ENCODE measurements at regions not wholly inside any gene's neighbourhood (a gene's known extent, or its start where the extent isn't known, plus 50 kb on each side); places are given as distances from the start of the nearest gene placed in this dataset.
A peak's percentile ranks its signal among the peaks of the same experiment; 100 is the strongest.

DNA sequence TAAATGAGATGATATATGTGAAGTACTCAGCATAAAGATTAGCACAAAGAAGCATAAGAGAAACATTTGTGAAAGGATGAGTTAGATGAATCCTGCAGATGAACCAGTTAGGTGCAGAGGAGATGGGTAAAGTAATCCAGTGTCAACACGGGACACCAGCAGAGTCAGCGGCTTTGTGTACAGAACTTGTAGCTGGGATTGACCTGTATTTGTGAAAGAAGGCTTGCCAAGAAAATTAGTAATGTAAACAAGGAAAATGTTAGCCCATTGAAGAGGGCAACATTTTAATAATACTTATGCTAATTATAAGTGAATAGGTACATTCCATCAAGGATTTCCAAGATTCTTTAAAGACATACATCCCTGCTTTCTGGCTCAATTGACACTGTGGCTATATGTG lies 255.7 kb downstream of the PTEN start:
- no peak overlapping the region for H3K4me3 ChIP-seq (ENCODE audit: low read length)
- H3K9me3 ChIP-seq (ENCODE audit: insufficient read depth, low read length): no peaks in the 10 kb centered on the region
- H3K79me2 ChIP-seq (ENCODE audit: low read length): no peaks in the 10 kb centered on the region
- TF ChIP-seq EZH2phosphoT487 (IDR thresholded peaks at IDR 0.05; ENCODE audit: low read depth): no peak
- TF ChIP-seq, protein P1, sequence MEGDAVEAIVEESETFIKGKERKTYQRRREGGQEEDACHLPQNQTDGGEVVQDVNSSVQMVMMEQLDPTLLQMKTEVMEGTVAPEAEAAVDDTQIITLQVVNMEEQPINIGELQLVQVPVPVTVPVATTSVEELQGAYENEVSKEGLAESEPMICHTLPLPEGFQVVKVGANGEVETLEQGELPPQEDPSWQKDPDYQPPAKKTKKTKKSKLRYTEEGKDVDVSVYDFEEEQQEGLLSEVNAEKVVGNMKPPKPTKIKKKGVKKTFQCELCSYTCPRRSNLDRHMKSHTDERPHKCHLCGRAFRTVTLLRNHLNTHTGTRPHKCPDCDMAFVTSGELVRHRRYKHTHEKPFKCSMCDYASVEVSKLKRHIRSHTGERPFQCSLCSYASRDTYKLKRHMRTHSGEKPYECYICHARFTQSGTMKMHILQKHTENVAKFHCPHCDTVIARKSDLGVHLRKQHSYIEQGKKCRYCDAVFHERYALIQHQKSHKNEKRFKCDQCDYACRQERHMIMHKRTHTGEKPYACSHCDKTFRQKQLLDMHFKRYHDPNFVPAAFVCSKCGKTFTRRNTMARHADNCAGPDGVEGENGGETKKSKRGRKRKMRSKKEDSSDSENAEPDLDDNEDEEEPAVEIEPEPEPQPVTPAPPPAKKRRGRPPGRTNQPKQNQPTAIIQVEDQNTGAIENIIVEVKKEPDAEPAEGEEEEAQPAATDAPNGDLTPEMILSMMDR (IDR thresholded peaks at IDR 0.05; ENCODE audit: low read depth, low read length): no peak
- H2AFZ ChIP-seq (ENCODE audit: low read depth, low read length): no peak overlapping the region
- H3K27me3 ChIP-seq (ENCODE audit: low read depth, low read length): peaks cover 8% of the 10 kb centered on the region; the same call in 1 of the 2 replicates
- no peak overlapping the region for H3K9ac ChIP-seq (ENCODE audit: low read length)
- no peak overlapping the region for H3K27ac ChIP-seq (ENCODE audit: low read length)
- no peaks in the 10 kb centered on the region for H4K20me1 ChIP-seq (ENCODE audit: insufficient read depth, low read length)
- no peaks in the 10 kb centered on the region for H3K36me3 ChIP-seq (replicated peaks; ENCODE audit: low read depth, low read length)
- H3K4me2 ChIP-seq (ENCODE audit: low read length): no peak overlapping the region
- H3K4me1 ChIP-seq (ENCODE audit: low read length): peaks cover 45% of the 10 kb centered on the region

DNA sequence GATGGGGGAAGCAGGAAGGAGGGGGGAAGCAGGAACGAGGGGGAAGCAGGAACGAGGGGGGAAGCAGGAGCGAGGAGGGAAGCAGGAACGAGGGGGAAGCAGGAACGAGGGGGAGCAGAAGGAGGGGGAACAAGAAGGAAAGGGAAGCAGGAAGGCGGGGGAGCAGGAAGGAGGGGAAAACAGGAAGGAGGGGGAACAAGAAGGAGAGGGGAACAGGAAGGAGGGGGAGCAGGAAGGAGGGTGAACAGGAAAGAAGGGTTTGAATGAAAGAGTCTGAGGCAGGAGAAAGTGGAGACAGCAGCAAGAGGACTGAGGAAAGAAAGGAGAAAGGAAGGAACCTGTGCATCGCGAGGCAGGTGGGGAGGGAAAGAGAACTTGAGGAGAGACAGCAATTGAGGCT lies 256.6 kb downstream of the PTEN start:
- Histone ChIP-seq H3K36me3 (replicated peaks; ENCODE audit: low read depth, low read length) (no peaks in the 10 kb centered on the region), H3K27ac (ENCODE audit: low read length) (no peak overlapping the region), H3K79me2 (ENCODE audit: low read length) (no peaks in the 10 kb centered on the region), H4K20me1 (ENCODE audit: insufficient read depth, low read length) (no peaks in the 10 kb centered on the region), H3K4me1 (ENCODE audit: low read length) (peaks cover 40% of the 10 kb centered on the region), H3K4me2 (ENCODE audit: low read length) (peak overlapping the region; percentile 40), H2AFZ (ENCODE audit: low read depth, low read length) (no peak overlapping the region), H3K27me3 (ENCODE audit: low read depth, low read length) (peaks cover 8% of the 10 kb centered on the region; the same call in 1 of the 2 replicates), H3K9ac (ENCODE audit: low read length) (no peak overlapping the region), H3K9me3 (ENCODE audit: insufficient read depth, low read length) (no peaks in the 10 kb centered on the region), H3K4me3 (ENCODE audit: low read length) (peak overlapping the region; percentile 32)
- TF ChIP-seq, protein P1 (IDR thresholded peaks at IDR 0.05; ENCODE audit: low read depth, low read length): no peak
- TF ChIP-seq EZH2phosphoT487 (IDR thresholded peaks at IDR 0.05; ENCODE audit: low read depth): no peak

DNA sequence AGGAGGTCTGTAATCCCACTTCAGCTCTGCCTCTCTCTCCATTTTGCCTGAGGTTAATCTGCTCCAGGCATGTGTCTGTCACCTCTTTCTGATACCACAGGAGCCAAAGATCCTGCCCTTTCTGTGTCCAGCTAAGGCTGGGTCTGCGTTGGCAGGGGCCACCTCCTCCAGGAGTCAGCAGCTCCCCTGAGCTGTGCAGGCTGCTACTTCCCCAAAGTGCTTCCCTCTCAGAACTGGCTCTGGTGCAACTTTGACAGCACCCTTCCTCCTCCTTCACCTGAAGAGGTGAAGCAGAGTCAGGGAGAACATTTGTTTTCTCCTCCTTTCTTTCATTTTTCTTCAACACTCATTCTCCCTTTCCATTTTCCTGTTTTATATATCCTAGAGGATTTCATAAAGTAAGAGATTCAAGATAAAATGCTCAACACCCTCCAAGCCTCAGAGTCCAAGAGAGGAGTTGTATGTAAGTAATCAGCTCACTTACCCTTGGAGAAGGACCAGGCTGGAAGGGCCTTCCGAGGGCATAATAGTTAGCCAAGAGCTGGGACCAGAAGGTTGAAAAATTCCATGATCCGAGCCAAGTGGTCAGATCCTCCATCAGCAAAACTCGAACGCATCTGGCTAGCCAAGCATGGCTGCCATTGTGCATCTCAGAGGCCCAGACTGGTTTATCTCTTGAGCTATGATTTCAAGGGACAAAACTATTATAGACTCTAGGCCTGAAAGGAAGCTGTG lies 257.3 kb downstream of the PTEN start:
- no peaks in the 10 kb centered on the region for H3K36me3 ChIP-seq (replicated peaks; ENCODE audit: low read depth, low read length)
- H2AFZ ChIP-seq (ENCODE audit: low read depth, low read length): no peak overlapping the region
- no peak for TF ChIP-seq EZH2phosphoT487 (IDR thresholded peaks at IDR 0.05; ENCODE audit: low read depth)
- TF ChIP-seq, protein P1 (IDR thresholded peaks at IDR 0.05; ENCODE audit: low read depth, low read length): no peak
- H3K79me2 ChIP-seq (ENCODE audit: low read length): no peaks in the 10 kb centered on the region
- H3K4me3 ChIP-seq (ENCODE audit: low read length): no peak overlapping the region
- H3K27ac ChIP-seq (ENCODE audit: low read length): no peak overlapping the region
- no peak overlapping the region for H3K9ac ChIP-seq (ENCODE audit: low read length)
- no peaks in the 10 kb centered on the region for H4K20me1 ChIP-seq (ENCODE audit: insufficient read depth, low read length)
- peaks cover 40% of the 10 kb centered on the region for H3K4me1 ChIP-seq (ENCODE audit: low read length)
- peaks cover 7% of the 10 kb centered on the region; the same call in 1 of the 2 replicates for H3K27me3 ChIP-seq (ENCODE audit: low read depth, low read length)
- peak overlapping the region; percentile 40 for H3K4me2 ChIP-seq (ENCODE audit: low read length)
- no peaks in the 10 kb centered on the region for H3K9me3 ChIP-seq (ENCODE audit: insufficient read depth, low read length)

DNA sequence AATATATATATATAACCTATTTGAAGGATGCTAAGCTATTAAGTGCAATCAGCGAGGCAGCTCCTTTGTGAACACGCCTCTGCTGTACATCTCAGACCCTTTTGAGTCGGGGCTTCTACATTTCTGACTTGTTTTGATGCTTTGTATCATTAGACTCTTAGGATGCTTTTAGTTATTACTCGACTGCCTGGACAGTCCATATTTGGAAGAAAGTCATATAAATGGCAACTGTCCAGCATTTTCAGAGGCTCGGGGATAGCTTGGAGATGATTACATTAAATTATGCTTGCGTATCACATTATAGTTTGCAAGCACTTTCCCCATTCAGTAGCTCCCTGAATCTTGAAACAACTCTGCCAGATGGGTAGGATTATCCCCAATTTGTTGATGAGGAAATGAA lies 257.9 kb downstream of the PTEN start:
- no peak overlapping the region for H2AFZ ChIP-seq (ENCODE audit: low read depth, low read length)
- no peaks in the 10 kb centered on the region for H3K9me3 ChIP-seq (ENCODE audit: insufficient read depth, low read length)
- no peak overlapping the region for H3K4me2 ChIP-seq (ENCODE audit: low read length)
- no peak overlapping the region for H3K27ac ChIP-seq (ENCODE audit: low read length)
- peaks cover under 1% of the 10 kb centered on the region; the same call in 1 of the 2 replicates for H3K27me3 ChIP-seq (ENCODE audit: low read depth, low read length)
- no peaks in the 10 kb centered on the region for H3K36me3 ChIP-seq (replicated peaks; ENCODE audit: low read depth, low read length)
- peaks cover 37% of the 10 kb centered on the region for H3K4me1 ChIP-seq (ENCODE audit: low read length)
- no peak overlapping the region for H3K9ac ChIP-seq (ENCODE audit: low read length)
- no peak overlapping the region for H3K4me3 ChIP-seq (ENCODE audit: low read length)
- H3K79me2 ChIP-seq (ENCODE audit: low read length): no peaks in the 10 kb centered on the region
- no peak for TF ChIP-seq EZH2phosphoT487 (IDR thresholded peaks at IDR 0.05; ENCODE audit: low read depth)
- TF ChIP-seq, protein P1 (IDR thresholded peaks at IDR 0.05; ENCODE audit: low read depth, low read length): no peak
- H4K20me1 ChIP-seq (ENCODE audit: insufficient read depth, low read length): no peaks in the 10 kb centered on the region
